ENCODE measurements at regions not wholly inside any gene's neighbourhood (a gene's known extent, or its start where the extent isn't known, plus 50 kb on each side); places are given as distances from the start of the nearest gene placed in this dataset.

- TF ChIP-seq ZBTB40 (IDR thresholded peaks at IDR 0.05) = no peak
- TF ChIP-seq ZBTB40 (CRISPR knock-in tag; IDR thresholded peaks at IDR 0.05) = peak; percentile 62
- 0 out of 2 replicates have a peak, but pooled peaks have one; percentile 38 for TF ChIP-seq HNRNPL (IDR thresholded peaks at IDR 0.05; ENCODE audit: low read depth, low read length)
- TF ChIP-seq ZC3H13 (CRISPR knock-in tag; IDR thresholded peaks at IDR 0.05) = peak; percentile 73; the same call in 1 of the 2 replicates
- TF ChIP-seq FOXJ3 (CRISPR knock-in tag; IDR thresholded peaks at IDR 0.05; ENCODE audit: borderline replicate concordance) = peak; percentile 89; the same call in 1 of the 2 replicates
- no peak for TF ChIP-seq ZNF367 (CRISPR knock-in tag; IDR thresholded peaks at IDR 0.05; ENCODE audit: borderline replicate concordance)
- TF ChIP-seq SMAD3 (CRISPR knock-in tag; IDR thresholded peaks at IDR 0.05) = peak; percentile 83
- peak; percentile 88 for TF ChIP-seq ZBTB7A (CRISPR knock-in tag; IDR thresholded peaks at IDR 0.05)
- TF ChIP-seq TFE3 (CRISPR knock-in tag; IDR thresholded peaks at IDR 0.05) = peak; percentile 4; the same call in 1 of the 2 replicates
- peak; percentile 76 to 89; a peak in 3 of 4 replicates for TF ChIP-seq NR2F1 (CRISPR knock-in tag; IDR thresholded peaks at IDR 0.05)
- TF ChIP-seq FOXO1 (CRISPR knock-in tag; IDR thresholded peaks at IDR 0.05) = peak; percentile 57; the same call in 1 of the 2 replicates
- TF ChIP-seq MIER3 (CRISPR knock-in tag; IDR thresholded peaks at IDR 0.05; ENCODE audit: borderline replicate concordance) = peak; percentile 52; the same call in 1 of the 2 replicates
- TF ChIP-seq ZNF766 (CRISPR knock-in tag; IDR thresholded peaks at IDR 0.05; ENCODE audit: borderline replicate concordance) = peak; percentile 68; the same call in 1 of the 2 replicates
- peak; percentile 89; the same call in 1 of the 2 replicates for TF ChIP-seq NAIF1 (CRISPR knock-in tag; IDR thresholded peaks at IDR 0.05; ENCODE audit: borderline replicate concordance)
- no peak for TF ChIP-seq ZNF124 (CRISPR knock-in tag; IDR thresholded peaks at IDR 0.05)
- 0 out of 2 replicates have a peak, but pooled peaks have one; percentile 24 for TF ChIP-seq CTCF (CRISPR knock-in tag; IDR thresholded peaks at IDR 0.05)
- 0 out of 2 replicates have a peak, but pooled peaks have one; percentile 43 for TF ChIP-seq ZNF792 (CRISPR knock-in tag; IDR thresholded peaks at IDR 0.05)
Observed at GRCh38 chr6:43916924-43917877, 147.2 kb downstream of the VEGFA start (continued).
